ENCODE measurements at regions not wholly inside any gene's neighbourhood (a gene's known extent, or its start where the extent isn't known, plus 50 kb on each side); places are given as distances from the start of the nearest gene placed in this dataset.

DNA sequence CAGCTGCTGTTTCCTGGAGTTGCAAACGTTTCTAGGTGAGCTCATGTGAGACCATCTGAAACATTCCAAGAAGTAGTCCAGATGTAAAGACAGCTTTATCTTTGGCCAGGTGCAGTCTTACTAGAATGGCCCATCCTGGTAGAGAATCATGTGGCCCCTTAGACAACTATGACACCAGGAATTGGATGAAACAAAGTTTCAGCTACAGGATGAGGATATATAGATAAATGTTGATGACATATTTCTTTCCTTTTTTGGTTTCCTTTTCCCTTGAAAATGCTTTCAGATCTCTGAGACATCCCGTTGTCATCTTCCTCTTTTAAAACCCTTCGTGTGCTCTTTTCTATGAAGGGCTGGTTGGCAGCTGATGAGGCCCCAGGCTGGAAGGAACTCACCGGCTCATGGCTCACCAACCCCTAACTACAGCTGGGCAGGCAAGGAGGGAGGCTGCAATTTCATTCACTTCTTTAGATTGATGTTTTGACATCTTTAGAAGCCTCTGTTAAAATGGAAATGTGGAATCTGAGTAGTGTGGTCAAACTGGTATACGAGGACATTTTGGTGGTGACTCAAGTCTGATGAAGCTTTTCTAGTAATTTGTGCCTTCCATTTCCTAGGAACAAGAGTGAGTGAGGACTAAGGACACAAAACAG, 167.9 kb upstream of the TNFAIP3 start:
- TF ChIP-seq EP300 (IDR thresholded peaks at IDR 0.05): no peak
- no peak for TF ChIP-seq CTCF (IDR thresholded peaks at IDR 0.05)
- no peak for TF ChIP-seq POLR2AphosphoS5 (IDR thresholded peaks at IDR 0.05)
- no peak for TF ChIP-seq POLR2A (IDR thresholded peaks at IDR 0.05)
